ENCODE measurements at regions not wholly inside any gene's neighbourhood (a gene's known extent, or its start where the extent isn't known, plus 50 kb on each side); places are given as distances from the start of the nearest gene placed in this dataset.

DNA sequence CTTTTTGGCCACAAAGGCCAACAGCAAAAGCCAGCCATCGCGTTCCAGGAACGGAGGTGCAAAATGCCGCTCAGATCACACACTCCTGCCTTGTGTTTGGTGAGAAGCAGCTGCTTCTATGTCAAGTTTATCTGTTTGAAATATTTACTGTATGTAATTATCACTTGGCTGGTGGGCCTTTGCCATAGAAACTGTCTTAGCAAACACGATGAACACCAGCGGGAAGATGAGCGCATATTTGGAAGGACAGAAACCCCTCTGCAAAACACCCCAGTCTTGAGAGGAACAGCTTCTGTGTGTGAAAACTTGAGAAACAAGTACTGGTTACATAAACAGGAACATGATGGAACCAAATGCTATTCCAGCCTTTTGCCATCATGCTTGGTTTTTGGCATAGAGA is 59.7 kb downstream of the SCG2 start:
- TF ChIP-seq CTCF (conservative IDR thresholded peaks at IDR 0.05 in 1 of 2, IDR thresholded peaks at IDR 0.05 in 1 of 2; ENCODE audit: extremely low read depth in 1 of 2, insufficient read depth in 1 of 2, low read depth in 1 of 2, low read length in 2 of 2) (no peak), EZH2 (IDR thresholded peaks at IDR 0.05; ENCODE audit: borderline replicate concordance, low read length) (no peak)

Data from mammary epithelial cell (primary cell).